ENCODE measurements at regions not wholly inside any gene's neighbourhood (a gene's known extent, or its start where the extent isn't known, plus 50 kb on each side); places are given as distances from the start of the nearest gene placed in this dataset.
"Not testable (repeated sequence)": the region's sequence is repeated elsewhere in the genome, so short reads cannot be mapped to it uniquely, and the experiment has no call there.

GRCh38 chr12:19764408-19764807 lies 325.1 kb downstream of the AEBP2 start:
- H3K36me3 Mint-ChIP-seq (ENCODE audit: unreplicated experiment), result no peaks in the 10 kb centered on the region
- H3K4me3 Mint-ChIP-seq (ENCODE audit: unreplicated experiment), result no peak overlapping the region
- no peaks in the 10 kb centered on the region for H3K27me3 Mint-ChIP-seq (ENCODE audit: unreplicated experiment)
- TF ChIP-seq CTCF (IDR thresholded peaks at IDR 0.05; ENCODE audit: partially characterized antibody, unreplicated experiment), result no peak
- H3K4me1 Mint-ChIP-seq (ENCODE audit: low read depth, unreplicated experiment), result no peaks in the 10 kb centered on the region
- H3K27ac Mint-ChIP-seq (ENCODE audit: unreplicated experiment), result no peak overlapping the region
- H3K9me3 Mint-ChIP-seq (ENCODE audit: unreplicated experiment), result no peaks in the 10 kb centered on the region
- no peak for DNase-seq

- Mint-ChIP-seq H3K4me1 (ENCODE audit: low read depth, unreplicated experiment) (no peaks in the 10 kb centered on the region), H3K36me3 (ENCODE audit: unreplicated experiment) (peaks cover 6% of the 10 kb centered on the region), H3K4me3 (ENCODE audit: unreplicated experiment) (no peak overlapping the region), H3K27ac (ENCODE audit: unreplicated experiment) (no peak overlapping the region), H3K9me3 (ENCODE audit: unreplicated experiment) (peaks cover 3% of the 10 kb centered on the region), H3K27me3 (ENCODE audit: unreplicated experiment) (peaks cover 3% of the 10 kb centered on the region)
- DNase-seq, result no peak
- no peak for TF ChIP-seq CTCF (IDR thresholded peaks at IDR 0.05; ENCODE audit: partially characterized antibody, unreplicated experiment)
Observed at GRCh38 chr12:19771858-19772257, 332.6 kb downstream of the AEBP2 start.

- no peak overlapping the region for H3K4me3 Mint-ChIP-seq (ENCODE audit: unreplicated experiment)
- no peak overlapping the region for H3K27ac Mint-ChIP-seq (ENCODE audit: unreplicated experiment)
- peaks cover 3% of the 10 kb centered on the region for H3K9me3 Mint-ChIP-seq (ENCODE audit: unreplicated experiment)
- no peak for DNase-seq
- H3K36me3 Mint-ChIP-seq (ENCODE audit: unreplicated experiment), result peaks cover 6% of the 10 kb centered on the region
- no peak for TF ChIP-seq CTCF (IDR thresholded peaks at IDR 0.05; ENCODE audit: partially characterized antibody, unreplicated experiment)
- peaks cover 3% of the 10 kb centered on the region for H3K27me3 Mint-ChIP-seq (ENCODE audit: unreplicated experiment)
- H3K4me1 Mint-ChIP-seq (ENCODE audit: low read depth, unreplicated experiment), result no peaks in the 10 kb centered on the region
Observed at GRCh38 chr12:19772776-19773175, 333.5 kb downstream of the AEBP2 start.

- DNase-seq, result no peak
Observed at GRCh38 chr12:19775241-19775640, 335.9 kb downstream of the AEBP2 start.

GRCh38 chr12:19775976-19776375 lies 336.7 kb downstream of the AEBP2 start:
- DNase-seq; H3K4me1 Mint-ChIP-seq (ENCODE audit: low read depth, unreplicated experiment); H3K27me3 Mint-ChIP-seq (ENCODE audit: unreplicated experiment); H3K36me3 Mint-ChIP-seq (ENCODE audit: unreplicated experiment); H3K9me3 Mint-ChIP-seq (ENCODE audit: unreplicated experiment); H3K4me3 Mint-ChIP-seq (ENCODE audit: unreplicated experiment); H3K27ac Mint-ChIP-seq (ENCODE audit: unreplicated experiment): not testable (repeated sequence)

More at GRCh38 chr12:19775241-19775640, 335.9 kb downstream of the AEBP2 start:
- H3K27me3 Mint-ChIP-seq (ENCODE audit: unreplicated experiment), result peaks cover 3% of the 10 kb centered on the region
- no peak overlapping the region for H3K4me3 Mint-ChIP-seq (ENCODE audit: unreplicated experiment)
- TF ChIP-seq CTCF (IDR thresholded peaks at IDR 0.05; ENCODE audit: partially characterized antibody, unreplicated experiment), result no peak
- H3K36me3 Mint-ChIP-seq (ENCODE audit: unreplicated experiment), result peaks cover 6% of the 10 kb centered on the region
- peaks cover 3% of the 10 kb centered on the region for H3K9me3 Mint-ChIP-seq (ENCODE audit: unreplicated experiment)
- no peaks in the 10 kb centered on the region for H3K4me1 Mint-ChIP-seq (ENCODE audit: low read depth, unreplicated experiment)
- no peak overlapping the region for H3K27ac Mint-ChIP-seq (ENCODE audit: unreplicated experiment)

GRCh38 chr12:19778172-19778571 lies 338.9 kb downstream of the AEBP2 start:
- Mint-ChIP-seq H3K27me3 (ENCODE audit: unreplicated experiment) (peaks cover 5% of the 10 kb centered on the region), H3K4me3 (ENCODE audit: unreplicated experiment) (no peak overlapping the region), H3K36me3 (ENCODE audit: unreplicated experiment) (peaks cover 6% of the 10 kb centered on the region), H3K27ac (ENCODE audit: unreplicated experiment) (no peak overlapping the region), H3K4me1 (ENCODE audit: low read depth, unreplicated experiment) (peaks cover 4% of the 10 kb centered on the region), H3K9me3 (ENCODE audit: unreplicated experiment) (peaks cover 6% of the 10 kb centered on the region)
- TF ChIP-seq CTCF (IDR thresholded peaks at IDR 0.05; ENCODE audit: partially characterized antibody, unreplicated experiment), result no peak
- DNase-seq, result no peak
